HUES48 (cell line): ENCODE measurements at regions not wholly inside any gene's neighbourhood (a gene's known extent, or its start where the extent isn't known, plus 50 kb on each side); places are given as distances from the start of the nearest gene placed in this dataset.

Experiments
- H3K27ac ChIP-seq: one replicate; pipeline ENCODE4 v1.7.0; 2013; ENCODE audit warnings: low read depth, low read length, inconsistent platforms
- H3K27me3 ChIP-seq: 2 replicates; pipeline ENCODE4 v1.6.1; 2013; ENCODE audit warnings: mild to moderate bottlenecking, low read length; ENCODE audit not compliant: control insufficient read depth, insufficient read depth
- H3K36me3 ChIP-seq: 2 replicates; pipeline ENCODE4 v1.6.1; 2013; ENCODE audit warnings: low read length; ENCODE audit not compliant: control insufficient read depth, insufficient read depth
- H3K4me1 ChIP-seq: 2 replicates; pipeline ENCODE4 v1.6.1; 2013; ENCODE audit warnings: mild to moderate bottlenecking, low read length; ENCODE audit not compliant: control insufficient read depth, insufficient read depth
- H3K4me3 ChIP-seq: 2 replicates; pipeline ENCODE4 v1.5.1; 2013; ENCODE audit warnings: mild to moderate bottlenecking, low read depth, low read length
- H3K9ac ChIP-seq: 2 replicates; pipeline ENCODE4 v1.6.1; 2013; ENCODE audit warnings: mild to moderate bottlenecking, low read depth, low read length, moderate library complexity
- H3K9me3 ChIP-seq: 2 replicates; pipeline ENCODE4 v1.6.1; 2013; ENCODE audit warnings: low read length; ENCODE audit not compliant: control insufficient read depth, insufficient read depth

DNA sequence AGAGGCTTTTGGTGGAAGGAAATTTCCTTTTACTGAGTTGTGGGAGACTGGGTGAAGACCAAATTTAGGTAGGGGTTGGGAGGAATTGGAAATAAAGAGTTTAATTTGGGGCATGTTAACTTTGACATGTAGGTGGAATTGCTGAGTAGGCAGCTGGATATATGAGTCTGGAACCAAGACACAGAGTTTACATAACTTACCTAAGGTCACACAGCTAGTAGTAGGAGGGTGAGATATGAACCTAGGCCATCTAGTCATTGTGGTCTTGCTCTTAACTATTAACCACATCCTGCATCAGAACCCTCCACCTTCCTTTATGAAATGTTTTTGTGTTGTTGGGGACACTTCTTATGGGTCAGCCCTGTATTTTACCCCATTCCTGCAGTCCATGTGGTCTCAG, 113.1 kb downstream of the ICOS start:
- H3K9ac ChIP-seq, result no peak overlapping the region
- H3K36me3 ChIP-seq, result no peaks in the 10 kb centered on the region
- H3K27ac ChIP-seq, result no peak overlapping the region
- H3K9me3 ChIP-seq, result no peaks in the 10 kb centered on the region
- H3K4me1 ChIP-seq, result 0 out of 2 replicates have a peak, but pooled peaks cover 6% of the 10 kb centered on the region
- H3K4me3 ChIP-seq, result no peak overlapping the region
- H3K27me3 ChIP-seq, result no peaks in the 10 kb centered on the region

DNA sequence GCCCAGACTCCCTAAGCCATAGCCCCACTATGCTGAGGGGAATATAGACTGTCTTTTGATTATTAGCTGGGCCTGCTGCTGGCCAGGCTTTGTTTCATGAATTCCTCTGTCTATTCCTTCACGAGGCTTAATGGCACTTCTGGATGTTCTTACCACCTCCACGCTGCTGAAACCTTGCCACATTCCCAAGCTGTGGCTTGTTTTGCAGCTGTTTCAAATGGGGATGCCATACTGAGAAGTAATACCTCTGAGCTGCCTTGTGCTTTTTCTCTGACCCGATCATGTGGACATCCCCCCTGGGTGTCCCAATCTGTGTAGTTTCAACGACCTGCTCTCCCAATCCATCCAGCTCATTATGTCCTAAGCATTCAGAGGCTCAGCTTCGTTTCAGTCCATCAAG, 114.1 kb downstream of the ICOS start:
- no peak overlapping the region for H3K9ac ChIP-seq
- H3K9me3 ChIP-seq, result no peaks in the 10 kb centered on the region
- H3K4me3 ChIP-seq, result no peak overlapping the region
- no peaks in the 10 kb centered on the region for H3K36me3 ChIP-seq
- no peaks in the 10 kb centered on the region for H3K27me3 ChIP-seq
- H3K27ac ChIP-seq, result no peak overlapping the region
- H3K4me1 ChIP-seq, result 0 out of 2 replicates have a peak, but pooled peaks cover 6% of the 10 kb centered on the region

DNA sequence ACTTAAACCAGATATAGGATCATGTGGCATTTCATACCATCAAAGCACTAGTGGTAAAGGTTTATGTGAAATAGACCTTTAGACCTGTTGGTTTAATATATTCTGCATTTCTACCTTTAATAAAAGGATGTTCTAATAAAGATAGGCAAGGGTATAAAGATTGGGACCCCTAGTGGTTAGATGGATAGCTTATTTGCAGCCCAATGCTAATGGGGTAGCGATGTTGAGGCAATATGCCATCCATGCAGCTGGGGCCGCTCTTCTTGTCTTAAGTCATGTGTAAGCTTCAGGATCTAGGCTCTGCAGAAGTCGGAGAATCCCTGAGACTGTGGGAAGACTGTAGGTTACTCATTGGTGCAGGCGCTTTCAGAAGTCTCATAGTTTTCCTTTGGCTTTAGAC, 114.9 kb downstream of the ICOS start:
- no peaks in the 10 kb centered on the region for H3K4me1 ChIP-seq
- H3K9ac ChIP-seq, result no peak overlapping the region
- no peaks in the 10 kb centered on the region for H3K9me3 ChIP-seq
- no peak overlapping the region for H3K27ac ChIP-seq
- no peaks in the 10 kb centered on the region for H3K36me3 ChIP-seq
- H3K27me3 ChIP-seq, result no peaks in the 10 kb centered on the region
- H3K4me3 ChIP-seq, result no peak overlapping the region

DNA sequence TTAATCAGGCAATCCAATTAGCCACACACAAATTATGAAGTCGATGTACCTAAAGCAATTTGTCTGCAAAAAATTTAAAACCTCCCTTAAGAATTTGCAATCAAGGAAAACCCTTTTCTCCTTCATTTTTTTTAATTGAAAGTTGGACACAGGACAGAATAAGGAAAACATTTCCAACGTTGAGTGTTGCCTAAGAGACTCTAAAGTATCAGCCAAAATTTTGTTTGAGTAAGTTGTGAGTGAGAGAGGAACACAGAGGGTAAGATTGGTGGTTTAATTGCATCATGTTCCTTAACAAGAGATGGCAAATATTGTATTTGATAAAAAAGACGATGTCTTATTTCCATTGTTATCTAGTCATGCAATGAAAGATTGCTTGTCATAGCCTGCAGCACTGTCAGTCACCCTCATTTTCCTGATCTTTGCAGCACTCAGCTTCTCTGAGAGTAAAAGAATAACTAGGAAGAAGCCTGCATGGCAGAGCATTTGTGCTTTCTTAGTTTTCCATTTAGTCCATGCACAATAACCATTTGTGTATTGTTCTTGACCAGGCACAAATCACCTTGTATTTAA, 115.5 kb downstream of the ICOS start:
- Histone ChIP-seq H3K27ac (no peak overlapping the region), H3K4me1 (no peaks in the 10 kb centered on the region), H3K9me3 (no peaks in the 10 kb centered on the region), H3K36me3 (no peaks in the 10 kb centered on the region), H3K27me3 (no peaks in the 10 kb centered on the region), H3K4me3 (no peak overlapping the region), H3K9ac (no peak overlapping the region)

DNA sequence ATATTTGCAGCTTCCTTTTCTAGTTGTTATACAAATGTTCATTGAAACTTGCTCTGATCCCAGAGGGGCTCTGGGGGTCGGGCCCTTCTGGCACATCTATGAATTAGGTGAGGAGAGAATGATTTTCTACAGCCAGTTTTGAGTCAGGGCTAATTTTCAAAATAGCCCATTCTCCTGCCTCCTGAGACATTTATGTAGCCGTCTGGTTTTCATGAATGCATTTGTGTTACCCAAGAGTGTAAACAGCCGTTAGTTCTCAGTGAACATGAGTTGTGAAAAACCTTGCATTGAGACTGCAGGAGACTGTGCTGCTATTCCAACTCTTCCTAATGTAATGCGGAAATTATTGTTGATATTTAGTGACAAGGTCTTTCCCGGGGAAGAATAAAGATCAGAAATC, 122.5 kb downstream of the ICOS start:
- Histone ChIP-seq H3K9ac (no peak overlapping the region), H3K27me3 (no peaks in the 10 kb centered on the region), H3K9me3 (0 out of 2 replicates have a peak, but pooled peaks cover 1% of the 10 kb centered on the region), H3K4me1 (no peaks in the 10 kb centered on the region), H3K4me3 (no peak overlapping the region), H3K27ac (no peak overlapping the region), H3K36me3 (no peaks in the 10 kb centered on the region)

DNA sequence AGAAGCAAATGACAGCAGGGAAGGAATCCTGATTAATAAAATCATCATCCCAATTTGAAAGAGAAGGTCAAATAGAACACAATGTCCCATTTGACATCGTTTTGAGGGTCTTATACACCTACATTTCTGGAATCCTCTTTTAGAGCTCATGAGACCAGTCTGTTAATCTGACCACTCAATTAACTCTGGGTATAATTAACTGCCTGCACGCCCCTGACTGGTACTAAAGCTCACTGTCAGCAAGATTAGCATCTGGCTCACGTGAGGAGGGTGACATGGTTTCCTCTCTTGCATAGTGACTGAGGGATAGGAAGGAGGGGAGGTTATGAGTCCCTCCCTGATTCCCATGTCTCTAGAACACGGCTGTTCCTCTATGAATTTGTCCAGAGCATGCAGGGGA, 124.3 kb downstream of the ICOS start:
- Histone ChIP-seq H3K4me3 (no peak overlapping the region), H3K9ac (no peak overlapping the region), H3K27me3 (no peaks in the 10 kb centered on the region), H3K4me1 (no peaks in the 10 kb centered on the region), H3K9me3 (peaks cover 6% of the 10 kb centered on the region), H3K36me3 (no peaks in the 10 kb centered on the region), H3K27ac (no peak overlapping the region)

DNA sequence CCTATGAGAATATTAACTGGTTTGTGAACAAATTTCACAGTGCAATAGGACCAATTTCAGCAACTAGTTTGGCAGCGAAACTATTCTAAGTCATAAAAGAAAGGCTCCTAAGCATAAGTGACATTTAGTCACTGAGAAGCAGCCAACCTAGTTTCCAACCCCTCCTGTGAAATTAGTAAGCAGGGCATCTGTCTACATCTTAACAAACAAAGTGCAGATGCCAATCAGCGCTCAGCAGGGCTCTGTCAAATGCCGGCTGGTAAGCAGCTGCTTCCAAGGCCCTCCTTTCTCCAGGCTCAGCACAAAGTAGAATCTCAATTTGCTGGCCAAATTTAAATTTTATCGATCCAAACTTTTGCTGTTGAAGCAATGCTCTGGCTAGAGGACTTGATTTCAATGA, 124.7 kb downstream of the ICOS start:
- Histone ChIP-seq H3K27ac (no peak overlapping the region), H3K4me1 (no peaks in the 10 kb centered on the region), H3K27me3 (no peaks in the 10 kb centered on the region), H3K9ac (no peak overlapping the region), H3K36me3 (no peaks in the 10 kb centered on the region), H3K4me3 (no peak overlapping the region), H3K9me3 (peaks cover 6% of the 10 kb centered on the region)

DNA sequence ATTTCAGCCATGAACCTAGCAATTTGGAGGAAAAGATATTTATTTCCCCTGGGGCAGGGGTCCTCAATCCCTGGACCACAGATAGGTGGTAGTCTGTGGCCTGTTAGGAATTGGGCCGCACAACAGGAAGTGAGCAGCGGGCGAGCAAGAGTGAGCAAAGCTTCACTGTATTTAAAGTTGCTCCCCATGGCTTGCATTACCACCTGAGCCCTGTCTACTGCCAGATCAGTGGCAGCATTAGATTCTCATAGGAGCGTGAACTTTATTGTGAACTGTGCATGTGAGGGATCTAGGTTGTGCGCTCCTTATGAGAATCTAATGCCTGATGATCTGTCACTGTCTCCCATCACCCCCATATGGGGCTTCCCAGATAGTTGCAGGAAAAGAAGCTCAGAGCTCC, 127.6 kb downstream of the ICOS start:
- no peaks in the 10 kb centered on the region for H3K36me3 ChIP-seq
- no peak overlapping the region for H3K27ac ChIP-seq
- peaks cover 6% of the 10 kb centered on the region for H3K9me3 ChIP-seq

DNA sequence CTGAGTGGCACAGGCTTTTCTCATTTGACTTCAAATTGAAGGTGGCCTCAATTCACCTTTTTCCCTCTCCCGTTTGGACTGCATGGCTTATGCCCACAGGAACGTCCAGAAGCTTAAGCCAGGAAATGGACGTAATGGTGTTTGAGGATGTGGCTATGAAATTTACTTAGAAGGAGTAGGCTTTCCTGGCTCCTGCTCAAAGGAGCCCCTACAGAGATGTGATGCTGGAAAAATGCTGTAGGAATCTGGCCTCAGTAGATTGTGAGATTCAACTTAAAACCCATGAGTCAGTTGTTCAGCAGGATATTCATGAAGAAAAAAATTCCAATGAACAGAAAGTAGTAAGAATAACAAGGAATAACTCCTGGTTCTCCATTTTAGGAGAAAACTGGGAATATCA, 129.0 kb downstream of the ICOS start:
- Histone ChIP-seq H3K9me3 (peaks cover 6% of the 10 kb centered on the region), H3K4me3 (no peak overlapping the region)

More for the DNA sequence above, 127.6 kb downstream of the ICOS start:
- no peaks in the 10 kb centered on the region for H3K27me3 ChIP-seq
- H3K9ac ChIP-seq, result no peak overlapping the region
- no peak overlapping the region for H3K4me3 ChIP-seq
- H3K4me1 ChIP-seq, result no peaks in the 10 kb centered on the region

DNA sequence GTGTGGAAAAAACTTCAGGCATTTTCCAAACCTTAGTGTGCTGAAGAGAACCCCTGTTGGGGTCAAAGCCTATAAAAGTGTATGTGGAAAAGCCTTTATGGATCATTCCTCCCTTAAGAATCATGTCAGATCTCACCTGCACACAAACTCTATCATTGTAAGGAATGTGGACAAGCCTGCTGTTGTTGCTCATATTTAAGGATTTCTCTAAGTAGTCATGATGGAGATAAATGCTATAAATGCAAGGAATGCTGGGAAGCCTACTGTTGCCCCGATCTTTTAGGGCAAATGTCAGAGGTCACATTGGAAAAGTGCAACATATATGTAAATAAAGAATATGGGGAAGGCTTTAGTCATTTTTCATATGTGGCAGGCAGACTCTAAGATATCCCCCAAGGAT, 129.5 kb downstream of the ICOS start:
- Histone ChIP-seq H3K27me3 (no peaks in the 10 kb centered on the region), H3K9me3 (peaks cover 6% of the 10 kb centered on the region), H3K27ac (no peak overlapping the region), H3K4me1 (peaks cover 2% of the 10 kb centered on the region; the same call in 1 of the 2 replicates), H3K9ac (no peak overlapping the region), H3K4me3 (no peak overlapping the region), H3K36me3 (no peaks in the 10 kb centered on the region)

More for the DNA sequence above, 129.0 kb downstream of the ICOS start:
- H3K27me3 ChIP-seq, result no peaks in the 10 kb centered on the region
- H3K9ac ChIP-seq, result no peak overlapping the region
- H3K36me3 ChIP-seq, result no peaks in the 10 kb centered on the region
- H3K27ac ChIP-seq, result no peak overlapping the region
- H3K4me1 ChIP-seq, result peaks cover 2% of the 10 kb centered on the region; the same call in 1 of the 2 replicates

DNA sequence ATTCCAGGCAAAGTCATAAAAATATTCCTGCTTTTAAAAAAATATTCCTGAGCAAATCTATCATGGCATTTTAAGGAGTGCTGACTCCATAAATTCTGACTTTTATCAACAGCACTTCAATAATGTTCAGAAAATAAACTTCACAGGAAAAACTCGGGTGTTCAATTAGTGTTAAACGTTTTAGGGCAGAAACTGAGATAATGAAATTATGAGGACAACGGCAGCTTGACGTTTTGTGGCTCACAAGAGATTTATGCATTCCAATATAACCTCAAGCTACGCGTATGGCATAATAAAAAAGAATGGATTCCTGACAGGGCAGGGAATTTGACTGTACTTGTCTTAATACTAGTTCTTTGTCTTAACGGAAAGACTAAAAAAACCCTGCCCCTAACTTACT, 133.2 kb downstream of the ICOS start:
- no peaks in the 10 kb centered on the region for H3K36me3 ChIP-seq
- no peaks in the 10 kb centered on the region for H3K27me3 ChIP-seq

More for the DNA sequence above, 133.2 kb downstream of the ICOS start:
- Histone ChIP-seq H3K4me3 (no peak overlapping the region), H3K9ac (no peak overlapping the region), H3K9me3 (no peaks in the 10 kb centered on the region), H3K4me1 (peaks cover 2% of the 10 kb centered on the region; the same call in 1 of the 2 replicates), H3K27ac (no peak overlapping the region)
